ENCODE measurements at regions not wholly inside any gene's neighbourhood (a gene's known extent, or its start where the extent isn't known, plus 50 kb on each side); places are given as distances from the start of the nearest gene placed in this dataset.

GRCh38 chr13:83219832-83220231, 662.4 kb downstream of the SLITRK1 start:
- in situ Hi-C loops (cut with MboI; ENCODE audit: low sequenced_read_pairs), result no loop called here
- ChIA-PET CTCF (no interaction called here), POLR2A (ENCODE audit: unreplicated experiment) (no interaction called here)
- Histone ChIP-seq H2BK5ac (ENCODE audit: low read depth, low read length, poor library complexity, severe bottlenecking) (no peak overlapping the region), H3K4me3 (ENCODE audit: insufficient read depth, low read depth, low read length) (no peak overlapping the region), H3K4ac (ENCODE audit: low read depth, low read length) (peak overlapping the region; percentile 12; the same call in 1 of the 2 replicates), H3K27ac (ENCODE audit: insufficient read depth, low read length) (no peak overlapping the region), H3K4me1 (ENCODE audit: control insufficient read depth, insufficient read depth, low read length) (peaks cover 14% of the 10 kb centered on the region; the same call in 1 of the 2 replicates), H2AFZ (replicated peaks; ENCODE audit: low read length, poor library complexity) (no peak overlapping the region), H3K18ac (ENCODE audit: low read depth, low read length) (no peak overlapping the region), H3K23ac (ENCODE audit: low read depth, low read length) (no peak overlapping the region), H4K5ac (ENCODE audit: low read depth, low read length) (no peak overlapping the region; the same call in 1 of the 2 replicates), H4K91ac (ENCODE audit: insufficient read depth, low read depth, low read length) (no peak overlapping the region; the same call in 1 of the 2 replicates), H2BK20ac (ENCODE audit: low read depth, low read length) (peak overlapping the region; percentile 91; the same call in 1 of the 2 replicates), H2BK120ac (ENCODE audit: low read depth, low read length) (peak overlapping the region; percentile 59; the same call in 1 of the 2 replicates), H3K9me3 (ENCODE audit: control insufficient read depth, insufficient read depth, low read length) (no peaks in the 10 kb centered on the region; the same call in 1 of the 2 replicates), H2AK5ac (ENCODE audit: low read depth, low read length) (no peak overlapping the region), H3K9me1 (ENCODE audit: insufficient read depth, low read length) (peaks cover 2% of the 10 kb centered on the region; the same call in 1 of the 2 replicates), H4K8ac (ENCODE audit: low read depth in 2 of 2, low read length in 2 of 2) (peak overlapping the region in 1 of 2 experiments; percentile 40; a peak in 1 of 4 replicates), H3K79me1 (ENCODE audit: low read depth in 1 of 2, low read length in 2 of 2) (no peaks in the 10 kb centered on the region), H2BK15ac (ENCODE audit: low read depth, low read length) (peak overlapping the region; percentile 93; the same call in 1 of the 3 replicates), H3K14ac (replicated peaks; ENCODE audit: low read depth, low read length) (no peak overlapping the region; the same call in 1 of the 2 replicates), H3K56ac (ENCODE audit: extremely low read depth, insufficient read depth, low read length) (no peak overlapping the region), H3K9ac (ENCODE audit: low read depth, low read length) (no peak overlapping the region), H4K20me1 (ENCODE audit: insufficient read depth, low read length) (no peaks in the 10 kb centered on the region), H3K4me2 (ENCODE audit: low read depth, low read length) (no peak overlapping the region), H2AK9ac (replicated peaks; ENCODE audit: low read depth, low read length, poor library complexity) (no peak overlapping the region), H3K36me3 (ENCODE audit: control insufficient read depth, insufficient read depth, low read length) (no peaks in the 10 kb centered on the region), H3K27me3 (ENCODE audit: control insufficient read depth, insufficient read depth, low read length) (no peaks in the 10 kb centered on the region)
- BruUV-seq (replicated peaks), result no TSS peak
- TF ChIP-seq MAZ (IDR thresholded peaks at IDR 0.05; ENCODE audit: borderline replicate concordance, low read depth, low read length) (no peak), POLR2A (IDR thresholded peaks at IDR 0.05; ENCODE audit: low read depth, low read length) (no peak), NFE2L2 (IDR thresholded peaks at IDR 0.05; ENCODE audit: low read depth, low read length) (no peak), RCOR1 (IDR thresholded peaks at IDR 0.05; ENCODE audit: insufficient replicate concordance, low read length) (no peak), USF2 (IDR thresholded peaks at IDR 0.05; ENCODE audit: low read depth, low read length) (peak; percentile 32; the same call in 1 of the 2 replicates), RAD21 (IDR thresholded peaks at IDR 0.05; ENCODE audit: low read length) (no peak), BHLHE40 (IDR thresholded peaks at IDR 0.05; ENCODE audit: low read depth, low read length) (no peak)
- ATAC-seq (ENCODE audit: low read depth) (no peak), DNase-seq (no peak)
- dilution Hi-C loops (cut with HindIII; ENCODE audit: low sequenced_read_pairs, unreplicated experiment), result no loop called here
- no CpG with 5 or more reads among the region's 3 CpGs for WGBS, 2 experiments (ENCODE audit: extremely low coverage in 2 of 2, insufficient read length in 1 of 2)
- intact Hi-C loops (cut with micrococcal nuclease), result loop anchor here (5.0 to 10.0 kb wide), 2 partner anchors 475 to 573 kb away; no protein-coding TSS in a partner anchor

Data from IMR-90 (cell line).